Omental fat pad (tissue), 3 donors: ENCODE measurements at regions not wholly inside any gene's neighbourhood (a gene's known extent, or its start where the extent isn't known, plus 50 kb on each side); places are given as distances from the start of the nearest gene placed in this dataset.

Experiments
- ATAC-seq: fragments of 150-250 bp; one replicate; pipeline ENCODE4 v1.9.1; 2016; ENCODE audit warnings: mild to moderate bottlenecking, moderate library complexity; ENCODE audit not compliant: low FRiP score
- DNase-seq: peaks from one replicate; pipeline ENCODE4 v3.0.0-alpha.2; 2019; ENCODE audit warnings: low spot score
- CTCF ChIP-seq, 3 donors: fragments of 450-650 bp; IDR thresholded peaks; one replicate each; pipeline ENCODE4 v1.5.1; 2016 to 2017; ENCODE audit warnings: antibody characterized with exemption in 3 of 3, mild to moderate bottlenecking in 3 of 3, moderate library complexity in 2 of 3

- DNase-seq (no peak), ATAC-seq (no peak)
- TF ChIP-seq CTCF (IDR thresholded peaks at IDR 0.05): no peak
Measured at GRCh38 chr2:217643789-217644301, 358.9 kb downstream of the TNS1 start.

GRCh38 chr2:217642944-217643343 lies 359.9 kb downstream of the TNS1 start:
- TF ChIP-seq CTCF (IDR thresholded peaks at IDR 0.05): no peak
- DNase-seq: no peak
- no peak for ATAC-seq

GRCh38 chr2:217641960-217642359 lies 360.8 kb downstream of the TNS1 start:
- no peak for TF ChIP-seq CTCF (IDR thresholded peaks at IDR 0.05)
- no peak for ATAC-seq

GRCh38 chr2:217639481-217639880 lies 363.3 kb downstream of the TNS1 start:
- no peak for ATAC-seq
- DNase-seq: no peak
- no peak for TF ChIP-seq CTCF (IDR thresholded peaks at IDR 0.05)

More at GRCh38 chr2:217641960-217642359, 360.8 kb downstream of the TNS1 start:
- no peak for DNase-seq

- no peak for TF ChIP-seq CTCF (IDR thresholded peaks at IDR 0.05)
- ATAC-seq (no peak), DNase-seq (no peak)
Measured at GRCh38 chr2:217638533-217638932, 364.3 kb downstream of the TNS1 start.

GRCh38 chr2:217638031-217638430 lies 364.8 kb downstream of the TNS1 start:
- DNase-seq (no peak), ATAC-seq (no peak)
- no peak for TF ChIP-seq CTCF (IDR thresholded peaks at IDR 0.05)

GRCh38 chr2:217636991-217637561 lies 365.7 kb downstream of the TNS1 start:
- DNase-seq: no peak
- ATAC-seq: no peak
- TF ChIP-seq CTCF (IDR thresholded peaks at IDR 0.05): no peak
